ENCODE measurements at regions not wholly inside any gene's neighbourhood (a gene's known extent, or its start where the extent isn't known, plus 50 kb on each side); places are given as distances from the start of the nearest gene placed in this dataset.
A peak's percentile ranks its signal among the peaks of the same experiment; 100 is the strongest.

GRCh38 chr14:32004300-32004699 is 72.8 kb upstream of the ARHGAP5 start (continued):
- no peak for TF ChIP-seq PATZ1 (CRISPR knock-in tag; IDR thresholded peaks at IDR 0.05; ENCODE audit: borderline replicate concordance)
- no peak for TF ChIP-seq MEF2A (IDR thresholded peaks at IDR 0.05; ENCODE audit: control insufficient read depth, low read depth, low read length)
- TF ChIP-seq POLR2B (IDR thresholded peaks at IDR 0.05; ENCODE audit: low read depth, partially characterized antibody) = no peak
- no peak for TF ChIP-seq PHB (CRISPR knock-in tag; IDR thresholded peaks at IDR 0.05)
- no peak for TF ChIP-seq FOXA1 (IDR thresholded peaks at IDR 0.05; ENCODE audit: borderline replicate concordance)
- no peak for TF ChIP-seq ZBTB26 (CRISPR knock-in tag; IDR thresholded peaks at IDR 0.05)
- TF ChIP-seq TFAM (CRISPR knock-in tag; conservative IDR thresholded peaks at IDR 0.05) = no peak
- TF ChIP-seq BHLHE40 (IDR thresholded peaks at IDR 0.05; ENCODE audit: low read length) = no peak
- TF ChIP-seq TCF7 (IDR thresholded peaks at IDR 0.05; ENCODE audit: borderline replicate concordance) = no peak
- TF ChIP-seq ZBTB33 (CRISPR knock-in tag; IDR thresholded peaks at IDR 0.05) = no peak
- no peak for TF ChIP-seq NR2C1 (IDR thresholded peaks at IDR 0.05)
- no peak for TF ChIP-seq NR2C1 (tag; IDR thresholded peaks at IDR 0.05)
- no peak for TF ChIP-seq E2F5 (CRISPR knock-in tag; IDR thresholded peaks at IDR 0.05)
- TF ChIP-seq FOSL1 (tag; conservative IDR thresholded peaks at IDR 0.05) = peak; percentile 80
- TF ChIP-seq RAD51 (IDR thresholded peaks at IDR 0.05; ENCODE audit: borderline replicate concordance, low read depth) = no peak
- TF ChIP-seq ZNF561 (CRISPR knock-in tag; conservative IDR thresholded peaks at IDR 0.05) = no peak
- TF ChIP-seq U2AF1 (optimal IDR thresholded peaks at IDR 0.05; ENCODE audit: low read depth, low read length) = no peak
- TF ChIP-seq ATF2 (CRISPR knock-in tag; IDR thresholded peaks at IDR 0.05) = no peak
- TF ChIP-seq MNT (conservative IDR thresholded peaks at IDR 0.05) = no peak
